GM12878 (cell line): ENCODE measurements at regions not wholly inside any gene's neighbourhood (a gene's known extent, or its start where the extent isn't known, plus 50 kb on each side); places are given as distances from the start of the nearest gene placed in this dataset.
A peak's percentile ranks its signal among the peaks of the same experiment; 100 is the strongest.

Experiments used
- ATAC-seq: fragments of 200-7000 bp; cut with Tn5 transposase; 3 replicates; pipeline ENCODE4 v1.9.1; 2020; ENCODE audit warnings: mild to moderate bottlenecking, moderate library complexity
- BruUV-seq: library from RNA; stranded (reverse); fragments of 400-500 nt; replicated peaks from 2 replicates; lab custom pipeline; 2021; lab: Mats Ljungman, UMichigan
- CTCF ChIA-PET: fragments of 300-600 bp; sonication (Branson Sonifier 250); formaldehyde crosslinking; extraction: SDS; loops from one replicate; lab custom pipeline; 2021; ENCODE audit warnings: inconsistent platforms; lab: Yijun Ruan, JAX
- POLR2A ChIA-PET: fragments of 350-600 bp; formaldehyde crosslinking; extraction: SDS; loops from one replicate; lab custom pipeline; 2021; ENCODE audit warnings: inconsistent platforms; lab: Charles Lee
- RAD21 ChIA-PET: fragments of 300-600 bp; sonication (Branson Sonifier 250); formaldehyde crosslinking; loops from one replicate; lab custom pipeline; 2023; ENCODE audit warnings: antibody characterized with exemption; ENCODE audit not compliant: unreplicated experiment; lab: Charles Lee
- SMC1A ChIA-PET: fragments of 300-600 bp; sonication (Branson Sonifier 250); formaldehyde crosslinking; loops from one replicate; lab custom pipeline; 2023; ENCODE audit not compliant: unreplicated experiment, uncharacterized antibody; lab: Charles Lee
- DNase-seq: peaks from one replicate; pipeline ENCODE4 v3.0.0-alpha.2; 2011; ENCODE audit warnings: low read depth, low spot score
- FAIRE-seq: peaks from 3 replicates; lab custom pipeline; 2011; peaks lifted over from hg19 to GRCh38; lab: Jason Lieb, UNC
- H2AFZ ChIP-seq: 2 replicates; pipeline ENCODE4 v1.6.0; 2011; ENCODE audit warnings: low read depth, low read length, control low read depth; ENCODE audit not compliant: control insufficient read depth
- H3K27ac ChIP-seq: 2 replicates; pipeline ENCODE4 v1.5.1; 2011; ENCODE audit warnings: control low read depth; ENCODE audit not compliant: control insufficient read depth, insufficient read depth
- H3K27me3 ChIP-seq, 2 experiments: replicated peaks in 1 of 2; 2 replicates each; pipeline versions ENCODE4 v1.6.0 to v1.6.1; 2011; ENCODE audit warnings: low read length in 1 of 2; ENCODE audit not compliant: control insufficient read depth in 2 of 2, insufficient read depth in 2 of 2
- H3K36me3 ChIP-seq, 2 experiments: 2 replicates each; pipeline ENCODE4 v1.5.1; 2011; ENCODE audit warnings: low read length in 1 of 2; ENCODE audit not compliant: control insufficient read depth in 2 of 2, insufficient read depth in 2 of 2
- H3K4me1 ChIP-seq: 2 replicates; pipeline ENCODE4 v1.6.1; 2011; ENCODE audit warnings: mild to moderate bottlenecking, low read length, moderate library complexity, mixed read lengths; ENCODE audit not compliant: control insufficient read depth, insufficient read depth
- H3K4me2 ChIP-seq: 2 replicates; pipeline ENCODE4 v1.6.0; 2011; ENCODE audit warnings: control low read depth; ENCODE audit not compliant: control insufficient read depth, insufficient read depth
- H3K4me3 ChIP-seq: fragments of 200-600 bp; sonication (generic); 2 replicates; pipeline ENCODE4 v1.5.1; 2016
- H3K79me2 ChIP-seq: 2 replicates; pipeline ENCODE4 v1.6.0; 2011; ENCODE audit warnings: low read length; ENCODE audit not compliant: control insufficient read depth, insufficient read depth
- H3K9ac ChIP-seq: 2 replicates; pipeline ENCODE4 v1.8.0; 2011; ENCODE audit warnings: low read length, control low read depth, mixed read lengths; ENCODE audit not compliant: control insufficient read depth, insufficient read depth
- H3K9me3 ChIP-seq: replicated peaks from 3 replicates; pipeline ENCODE4 v1.5.1; 2011; ENCODE audit warnings: mild to moderate bottlenecking, low read length; ENCODE audit not compliant: control insufficient read depth, insufficient read depth
- H4K20me1 ChIP-seq: 2 replicates; pipeline ENCODE4 v1.6.0; 2011; ENCODE audit not compliant: control insufficient read depth, insufficient read depth
- BCL11A ChIP-seq: IDR thresholded peaks from 2 replicates; pipeline ENCODE4 v1.6.1; 2011; ENCODE audit warnings: low read depth, low read length
- DPF2 ChIP-seq: fragments of 450-650 bp; IDR thresholded peaks from 2 replicates; pipeline ENCODE4 v1.6.1; 2017; ENCODE audit warnings: mild to moderate bottlenecking
- EED ChIP-seq: sonication (generic); IDR thresholded peaks from 2 replicates; pipeline ENCODE4 v1.6.1; 2016; ENCODE audit warnings: antibody characterized with exemption, low read depth
- EP300 ChIP-seq, 2 experiments: fragments of 150-350 bp in 1 of 2; IDR thresholded peaks; 2 replicates each; pipeline ENCODE4 v1.6.1; 2011 to 2012; ENCODE audit warnings: low read depth in 2 of 2, low read length in 2 of 2, borderline replicate concordance in 1 of 2, improper control_type of control experiment in 1 of 2, inconsistent platforms in 1 of 2; ENCODE audit not compliant: control insufficient read depth in 1 of 2
- JUNB ChIP-seq: IDR thresholded peaks from 2 replicates; pipeline ENCODE4 v1.6.1; 2016; ENCODE audit warnings: antibody characterized with exemption, mild to moderate bottlenecking
- JUND ChIP-seq: IDR thresholded peaks from 2 replicates; pipeline ENCODE4 v1.6.1; 2012; ENCODE audit warnings: low read depth, mild to moderate bottlenecking, low read length, improper control_type of control experiment, moderate library complexity
- LARP7 ChIP-seq: fragments of 450-650 bp; IDR thresholded peaks from 2 replicates; pipeline ENCODE4 v1.6.1; 2017; ENCODE audit warnings: mild to moderate bottlenecking
- MTA2 ChIP-seq: fragments of 450-650 bp; IDR thresholded peaks from 2 replicates; pipeline ENCODE4 v1.6.1; 2016; ENCODE audit warnings: low read depth, mild to moderate bottlenecking, moderate library complexity
- NFIC ChIP-seq: IDR thresholded peaks from 2 replicates; pipeline ENCODE4 v1.6.1; 2012; ENCODE audit warnings: low read depth, mild to moderate bottlenecking, inconsistent platforms, low read length, moderate library complexity
- NRF1 ChIP-seq: conservative IDR thresholded peaks from 2 replicates; pipeline ENCODE4 v1.6.1; 2011; ENCODE audit warnings: mild to moderate bottlenecking, low read depth, low read length, improper control_type of control experiment
- PML ChIP-seq: IDR thresholded peaks from 2 replicates; pipeline ENCODE4 v1.6.1; 2012; ENCODE audit warnings: low read length, inconsistent platforms
- RELA ChIP-seq: fragments of 450-650 bp; IDR thresholded peaks from 2 replicates; pipeline ENCODE4 v1.8.0; 2014; ENCODE audit warnings: borderline replicate concordance; ENCODE audit not compliant: partially characterized antibody
- SPI1 ChIP-seq: IDR thresholded peaks from 2 replicates; pipeline ENCODE4 v1.6.1; 2011; ENCODE audit warnings: low read depth, mild to moderate bottlenecking, low read length, moderate library complexity, borderline replicate concordance; ENCODE audit not compliant: insufficient read depth
- WGBS: methylation state at CpG from one replicate; pipeline ENCODE4 v1.1.6; 2016; ENCODE audit warnings: low lambda C conversion rate; ENCODE audit not compliant: insufficient replicate concordance, insufficient coverage; ENCODE audit errors: missing lambda C conversion rate; 5-methylcytosine and 5-hydroxymethylcytosine counted together
- in situ Hi-C: fragments of 300-500 bp; cut with MboI; formaldehyde crosslinking; loops from 9 replicates; pipeline ENCODE4 v1.14.3; 2018; ENCODE audit warnings: mixed read lengths
- intact Hi-C: fragments of 100-400 bp; cut with micrococcal nuclease; formaldehyde crosslinking; loops from one replicate; pipeline ENCODE4 v1.14.2; 2022; ENCODE audit not compliant: unreplicated experiment
- TF ChIP-seq, protein P1 (sequence below): IDR thresholded peaks from 2 replicates; pipeline ENCODE4 v1.6.1; 2011; ENCODE audit warnings: low read depth, mild to moderate bottlenecking, low read length, moderate library complexity, borderline replicate concordance; ENCODE audit errors: extremely low read depth

DNA sequence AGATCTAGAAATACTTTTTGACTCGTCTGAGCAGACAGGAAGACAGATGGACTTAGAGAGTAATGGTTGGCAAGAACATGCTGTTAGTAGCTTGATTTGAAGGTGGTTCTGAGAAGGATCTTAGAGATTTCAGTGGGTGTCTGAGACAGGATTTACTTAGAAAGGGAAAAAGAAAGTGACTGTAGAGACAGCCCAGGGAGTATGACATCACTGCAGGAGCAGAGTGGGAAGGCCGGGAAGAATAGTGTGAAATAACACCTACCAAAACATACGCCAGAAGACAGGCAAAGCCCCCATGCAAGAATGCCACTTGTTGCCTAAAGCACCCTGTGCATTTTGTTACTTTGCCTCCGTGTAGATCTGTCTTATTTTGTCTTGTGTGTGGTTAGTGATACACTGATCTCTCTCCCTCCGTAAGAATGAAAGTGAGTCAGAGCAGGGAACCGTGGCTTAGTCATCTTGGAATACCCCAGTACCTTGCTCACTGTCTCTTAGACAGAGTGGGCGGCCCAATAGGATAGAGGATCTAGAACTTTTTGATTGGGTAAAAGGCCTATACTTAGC is 161.3 kb upstream of the IFNG-AS1 start (continued):
- TF ChIP-seq RELA, result no peak
- no peak for TF ChIP-seq EP300 (IDR thresholded peaks at IDR 0.05; ENCODE audit: borderline replicate concordance in 1 of 2, control insufficient read depth in 1 of 2, low read depth in 2 of 2, low read length in 2 of 2)
- no peak for TF ChIP-seq PML
- peak; percentile 70 for TF ChIP-seq JUNB
- TF ChIP-seq DPF2, result no peak
- 0 out of 2 replicates have a peak, but pooled peaks have one; percentile 8 for TF ChIP-seq BCL11A
- no peak for TF ChIP-seq MTA2

DNA sequence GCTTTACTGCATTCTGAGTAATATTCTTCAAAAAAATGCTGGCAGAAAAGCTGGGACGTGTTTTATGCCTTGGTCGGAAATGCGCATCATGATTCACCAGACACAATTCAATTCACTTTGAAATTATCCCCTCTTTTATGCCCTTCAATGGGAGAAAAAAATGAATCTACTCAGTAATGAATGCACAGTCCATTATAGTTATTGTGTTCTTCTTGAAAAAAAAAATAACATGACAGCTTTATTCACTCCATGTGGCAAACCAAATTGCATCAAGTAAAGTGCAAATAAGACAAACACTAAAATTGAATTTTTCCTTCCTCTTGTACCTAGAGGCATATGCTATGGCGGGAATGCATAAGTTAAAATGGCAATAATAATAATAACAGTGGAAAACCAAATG is 159.4 kb upstream of the IFNG-AS1 start:
- Histone ChIP-seq H3K27ac (no peak overlapping the region), H3K9me3 (no peaks in the 10 kb centered on the region), H3K27me3 (no peaks in the 10 kb centered on the region), H3K4me2 (no peak overlapping the region), H3K79me2 (no peaks in the 10 kb centered on the region), H2AFZ (no peak overlapping the region), H3K4me3 (no peak overlapping the region), H3K9ac (no peak overlapping the region), H3K36me3 (no peaks in the 10 kb centered on the region), H3K4me1 (no peaks in the 10 kb centered on the region), H4K20me1 (no peaks in the 10 kb centered on the region)
- ATAC-seq (no peak), DNase-seq (no peak), FAIRE-seq (no peak)
- RAD21 ChIA-PET, result interaction anchor here (0.7 kb wide), 1 partner anchor 474 kb away, joined by 4 read pairs; no protein-coding TSS in a partner anchor
- CTCF ChIA-PET, result no interaction called here
- no TSS peak for BruUV-seq
- POLR2A ChIA-PET, result interaction anchor here (0.5 kb wide), 1 partner anchor 73 kb away, joined by 5 read pairs; no protein-coding TSS in a partner anchor
- in situ Hi-C loops, result no loop called here
- intact Hi-C loops, result no loop called here
- TF ChIP-seq NFIC (no peak), LARP7 (no peak), JUND (no peak), NRF1 (no peak), EED (no peak), SPI1 (no peak)
- TF ChIP-seq, protein P1, sequence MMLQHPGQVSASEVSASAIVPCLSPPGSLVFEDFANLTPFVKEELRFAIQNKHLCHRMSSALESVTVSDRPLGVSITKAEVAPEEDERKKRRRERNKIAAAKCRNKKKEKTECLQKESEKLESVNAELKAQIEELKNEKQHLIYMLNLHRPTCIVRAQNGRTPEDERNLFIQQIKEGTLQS, result no peak
- SMC1A ChIA-PET, result no interaction called here
- WGBS, result 91% methylated on average over 4 of the region's 4 CpGs
